Putamen (tissue), 1 donor: ENCODE measurements at regions not wholly inside any gene's neighbourhood (a gene's known extent, or its start where the extent isn't known, plus 50 kb on each side); places are given as distances from the start of the nearest gene placed in this dataset.

Experiments used
- DNase-seq: peaks from one replicate; pipeline ENCODE4 v3.0.0-alpha.2; 2016; ENCODE audit warnings: low spot score

GRCh38 chr4:123323998-123324397, 72.6 kb upstream of the SPRY1 start:
- no peak for DNase-seq

GRCh38 chr4:123325241-123325681, 71.3 kb upstream of the SPRY1 start:
- no peak for DNase-seq

GRCh38 chr4:123327346-123327745, 69.2 kb upstream of the SPRY1 start:
- DNase-seq = no peak

GRCh38 chr4:123327846-123328429, 68.7 kb upstream of the SPRY1 start:
- no peak for DNase-seq

- no peak for DNase-seq
Observed at GRCh38 chr4:123338715-123339114, 57.9 kb upstream of the SPRY1 start.

- DNase-seq = no peak
Observed at GRCh38 chr4:123339507-123340380, 56.9 kb upstream of the SPRY1 start.

GRCh38 chr4:123340381-123340701, 56.3 kb upstream of the SPRY1 start:
- no peak for DNase-seq

GRCh38 chr4:123342498-123342897, 54.1 kb upstream of the SPRY1 start:
- DNase-seq = no peak

GRCh38 chr4:123343400-123344041, 53.1 kb upstream of the SPRY1 start:
- DNase-seq = no peak

- no peak for DNase-seq
Observed at GRCh38 chr4:123345137-123345934, 51.3 kb upstream of the SPRY1 start.

- DNase-seq = no peak
Observed at GRCh38 chr4:123345935-123346300, 50.7 kb upstream of the SPRY1 start.

GRCh38 chr4:123346330-123346940, 50.2 kb upstream of the SPRY1 start:
- no peak for DNase-seq
